NCI-H526 (cell line): ENCODE measurements at regions not wholly inside any gene's neighbourhood (a gene's known extent, or its start where the extent isn't known, plus 50 kb on each side); places are given as distances from the start of the nearest gene placed in this dataset.

Experiments
- DNase-seq, 2 experiments: peaks; one replicate each; lab custom pipeline; 2025; lab: John Stamatoyannopoulos, UW

DNA sequence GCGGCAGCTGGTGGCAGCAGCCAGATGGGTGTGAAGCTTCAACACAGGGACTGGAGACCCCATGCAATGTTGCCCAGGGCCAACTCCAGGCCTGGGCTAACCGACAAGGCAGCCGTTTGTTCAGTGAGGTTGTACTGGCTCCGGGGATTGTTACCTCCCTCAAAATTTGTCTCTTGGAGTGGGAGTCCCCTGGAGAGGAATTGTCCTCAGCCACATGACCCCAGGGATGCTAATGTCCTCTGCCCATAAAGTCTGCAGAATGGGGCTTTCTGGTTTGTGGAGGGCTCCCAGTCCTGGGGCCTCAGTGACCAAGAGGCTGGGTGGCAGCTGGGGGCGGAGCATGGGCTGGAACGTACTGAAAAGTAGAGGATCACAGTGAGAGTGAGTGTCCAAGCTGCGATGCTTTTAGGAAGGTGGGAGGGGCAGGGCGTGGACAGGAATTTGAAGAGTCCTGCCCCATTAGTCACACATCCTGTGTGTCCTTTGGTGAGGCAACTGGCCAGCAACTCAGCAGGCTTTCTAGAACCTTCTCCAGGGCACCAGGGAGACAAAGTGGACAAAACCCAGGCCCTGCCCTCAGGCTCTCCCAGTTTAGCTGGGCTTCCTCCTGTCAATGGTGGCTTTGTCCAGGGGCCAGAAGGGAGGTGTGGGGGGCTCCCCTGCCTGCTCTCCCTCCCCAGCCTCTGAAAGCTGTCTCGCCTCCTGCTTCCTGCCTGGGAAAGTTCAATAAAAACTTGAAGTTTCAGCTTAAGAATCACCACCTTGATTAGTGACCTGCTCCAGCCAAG lies 114.0 kb downstream of the NSG2 start:
- DNase-seq, result no peak

DNA sequence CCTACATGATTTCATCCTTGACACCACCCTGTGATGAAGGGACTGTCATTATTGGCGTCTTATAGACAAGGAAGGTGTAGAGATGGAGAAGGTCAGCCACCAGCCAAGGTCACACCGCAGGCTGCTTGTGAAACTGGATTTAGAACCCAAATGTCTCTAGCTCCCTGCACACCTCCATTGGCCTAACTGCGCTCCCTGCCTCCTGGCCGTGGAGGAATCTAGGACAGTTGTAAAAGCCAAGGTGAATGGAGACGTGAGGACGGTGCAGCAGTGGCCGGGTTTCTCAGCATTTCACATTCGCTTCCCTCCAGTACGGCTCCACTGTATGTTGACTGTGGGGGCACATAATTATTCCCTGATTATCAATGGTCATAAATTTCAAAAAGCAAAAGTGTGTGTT lies 119.9 kb downstream of the NSG2 start:
- DNase-seq, result no peak

DNA sequence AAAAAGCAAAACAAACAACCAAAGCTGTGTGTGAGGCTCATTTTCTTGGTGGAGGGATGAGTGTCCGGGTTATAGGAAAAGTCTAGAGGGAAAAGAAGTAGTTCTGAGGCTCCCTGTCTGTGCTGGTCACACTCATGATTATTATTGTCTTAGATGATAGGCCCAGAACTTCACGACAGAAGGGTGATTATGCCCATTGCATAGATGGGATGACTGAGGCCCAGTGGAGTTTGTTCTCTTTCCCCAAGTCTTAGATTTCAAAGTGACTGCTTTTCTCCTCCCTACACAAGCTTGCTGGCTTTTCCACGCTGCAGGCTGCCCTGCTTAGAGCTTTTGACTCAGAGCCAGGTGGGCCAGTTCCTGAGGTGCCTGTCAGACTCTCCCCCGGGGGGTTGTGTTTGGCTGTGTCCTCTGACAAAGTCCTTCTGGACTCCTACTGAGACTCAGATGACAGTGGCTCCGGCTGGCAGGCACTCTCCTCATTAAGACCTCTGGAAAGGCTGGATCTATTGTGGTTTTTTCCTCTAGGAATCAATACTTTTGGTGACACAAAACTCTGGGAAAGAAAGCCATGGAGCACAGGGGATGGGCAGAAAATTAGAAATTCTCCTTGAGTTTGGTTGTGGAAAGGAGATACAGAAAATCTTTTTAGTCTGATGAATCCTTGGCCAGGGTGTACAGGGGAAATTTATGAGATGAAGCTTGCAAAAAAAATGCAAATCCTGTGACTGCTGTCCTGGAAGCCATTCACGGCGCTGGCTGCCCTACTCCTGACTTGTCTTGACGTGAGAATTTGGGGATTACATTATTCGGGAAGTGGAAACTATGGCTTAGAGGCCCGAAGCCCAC lies 120.9 kb downstream of the NSG2 start:
- peak; percentile 0 to 16 for DNase-seq

DNA sequence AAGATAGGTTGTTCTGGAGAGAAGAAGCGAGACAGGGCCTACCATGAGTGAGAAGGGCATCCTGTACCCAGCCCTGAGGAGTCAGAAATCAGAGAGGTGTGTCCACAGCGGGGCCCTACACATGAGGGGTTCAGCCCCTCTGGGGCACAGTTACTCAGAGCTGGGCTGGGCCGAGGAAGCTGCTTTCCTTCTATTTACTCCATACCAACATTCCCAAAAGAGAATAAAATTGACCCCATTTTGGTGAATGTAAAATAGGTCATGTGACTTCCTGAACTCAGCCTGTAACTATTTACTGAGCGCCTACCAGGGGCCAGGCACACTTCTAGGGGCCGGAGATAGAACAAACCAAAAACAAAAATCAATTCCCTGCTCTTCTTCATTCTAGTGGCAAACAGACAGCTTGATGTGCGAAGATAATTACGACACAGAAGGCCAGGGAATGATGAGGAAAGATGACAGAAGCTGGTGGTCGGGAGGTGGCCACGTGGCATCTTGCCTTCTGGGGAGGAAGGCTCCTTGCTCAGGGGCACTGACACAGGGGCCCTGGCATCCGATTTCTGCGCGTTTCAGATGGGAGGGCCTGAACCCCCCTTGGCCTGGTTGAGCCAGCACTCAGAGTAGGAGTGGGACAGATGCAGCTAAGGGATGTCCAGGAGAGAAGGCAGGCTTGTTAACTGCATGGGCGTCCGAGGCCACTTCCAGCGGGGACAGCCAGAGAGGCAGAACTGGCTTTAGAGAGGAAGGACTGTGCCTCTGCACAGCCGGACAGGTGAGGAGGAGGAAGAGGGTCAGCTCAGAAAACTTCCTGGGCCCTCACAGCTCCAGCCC lies 121.8 kb downstream of the NSG2 start:
- DNase-seq, result no peak

DNA sequence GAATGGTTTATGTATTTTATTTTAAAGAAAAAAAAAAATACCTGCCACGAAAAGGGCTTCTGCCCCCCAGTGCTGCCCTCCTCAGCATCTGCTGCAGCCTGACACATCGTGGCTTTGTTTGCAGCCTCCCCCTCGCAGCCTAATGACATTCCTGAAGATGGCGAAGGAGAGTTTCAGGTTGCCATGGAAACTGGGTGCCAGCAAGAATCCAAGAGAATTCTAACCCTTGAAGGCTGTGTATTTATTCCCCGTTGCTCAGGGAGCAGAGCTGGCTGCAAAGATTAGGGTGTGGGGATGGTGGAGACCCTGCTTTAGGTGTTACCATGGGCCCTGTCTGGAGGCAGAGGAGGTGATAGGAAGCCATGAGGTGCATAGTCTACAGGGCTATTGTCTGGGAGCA lies 126.6 kb downstream of the NSG2 start:
- DNase-seq, result no peak

DNA sequence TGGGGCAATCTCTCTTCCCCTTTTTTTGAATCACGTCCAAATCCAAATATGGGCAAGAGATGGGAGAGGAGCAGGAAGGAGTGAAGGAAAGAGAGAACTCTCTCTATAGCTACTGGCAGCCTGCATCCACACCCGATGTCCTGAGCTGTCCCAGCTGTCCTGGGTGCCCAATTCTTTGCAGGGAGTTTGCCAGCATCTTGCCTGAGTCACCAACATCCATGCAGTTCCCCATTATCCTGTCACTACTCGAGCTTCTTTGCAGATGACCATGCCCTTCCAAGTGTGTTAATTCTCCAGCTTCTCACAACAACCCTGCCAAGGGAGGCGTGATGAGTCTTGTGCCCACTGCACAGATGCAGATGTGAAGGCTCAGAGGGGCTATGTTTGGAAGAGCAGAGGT lies 127.1 kb downstream of the NSG2 start:
- no peak for DNase-seq

DNA sequence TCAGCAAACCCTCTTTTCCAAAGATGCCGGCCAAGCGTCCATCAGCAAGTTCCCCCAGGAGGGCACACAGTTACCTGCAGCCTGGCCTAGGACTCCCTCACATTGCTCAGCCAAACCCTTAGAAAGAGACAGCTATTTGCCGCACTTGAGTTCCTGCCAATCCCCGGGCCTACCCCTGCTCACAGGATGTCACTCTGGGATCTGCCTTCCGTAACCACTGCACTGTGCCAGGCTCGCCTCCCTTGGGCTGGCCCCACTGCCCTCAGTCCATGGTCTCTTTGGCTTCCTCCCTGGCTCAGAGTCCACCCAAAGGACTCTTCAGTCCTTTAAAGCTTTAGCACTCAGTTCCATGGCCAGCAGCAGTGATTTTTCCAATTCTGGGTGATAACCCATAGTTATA lies 128.3 kb downstream of the NSG2 start:
- DNase-seq, result no peak

DNA sequence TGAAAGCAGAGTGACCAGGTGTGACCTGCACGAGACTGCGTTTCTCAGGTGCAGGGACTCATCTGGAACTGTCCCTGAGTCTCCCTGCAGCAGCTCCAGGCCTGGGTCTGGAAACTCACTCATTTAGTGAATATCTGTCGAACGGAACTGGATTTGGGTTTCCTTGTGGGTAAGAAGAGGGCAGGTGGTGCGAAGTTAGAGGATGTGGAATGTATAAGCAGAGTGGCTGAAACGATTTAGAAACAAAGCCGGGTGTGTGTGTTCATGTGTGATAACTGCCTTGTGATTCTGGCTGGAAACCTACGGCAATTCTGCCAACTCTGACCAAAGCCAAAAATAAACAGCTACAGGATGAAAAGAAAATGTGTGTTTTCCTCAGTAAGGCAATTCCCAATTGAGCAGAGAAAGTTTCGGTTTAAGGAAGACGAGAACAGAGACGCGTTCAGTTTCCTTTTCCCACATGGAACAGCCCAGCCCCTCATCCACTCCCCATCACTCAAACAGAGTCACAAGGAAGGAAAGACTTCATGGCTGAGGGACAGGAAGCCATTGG lies 130.3 kb downstream of the NSG2 start:
- DNase-seq, result no peak

DNA sequence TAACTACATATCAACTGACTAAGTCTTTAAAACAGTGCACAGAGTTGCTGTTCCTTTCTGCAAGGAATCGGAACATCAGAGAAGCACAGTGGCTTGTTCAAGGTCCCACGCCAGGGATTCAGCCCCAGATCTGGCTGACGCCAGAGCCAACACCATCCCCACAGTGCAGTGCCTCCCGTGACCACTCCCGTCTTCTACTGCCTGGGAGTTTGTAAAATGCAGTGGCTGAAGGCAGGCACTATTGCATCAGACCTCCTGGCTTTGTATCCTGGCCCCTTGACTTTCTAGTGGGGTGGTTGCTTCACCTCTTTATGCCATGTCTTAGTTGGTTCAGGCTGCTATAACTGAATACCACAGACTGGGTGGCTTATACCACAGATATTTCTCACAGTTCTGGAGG lies 131.0 kb downstream of the NSG2 start:
- no peak for DNase-seq

DNA sequence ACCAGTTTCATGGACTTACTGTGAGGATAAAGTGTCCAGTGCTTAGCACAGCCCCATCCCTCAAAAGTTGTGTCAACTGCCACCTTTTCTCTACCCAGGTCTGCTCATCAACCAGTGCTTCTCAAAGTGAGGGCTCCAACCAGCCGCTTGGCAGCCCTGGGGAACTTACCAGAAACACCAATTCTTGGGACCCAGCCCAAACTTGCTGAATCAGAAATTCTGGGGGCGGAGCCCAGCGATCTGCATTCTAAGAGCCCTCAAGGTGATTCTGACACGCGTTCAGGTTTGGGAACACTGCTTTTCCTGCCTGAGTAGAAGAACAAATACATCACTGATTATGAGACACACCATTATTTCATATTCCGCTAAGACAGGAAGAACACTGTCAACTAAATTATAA lies 132.0 kb downstream of the NSG2 start:
- no peak for DNase-seq

DNA sequence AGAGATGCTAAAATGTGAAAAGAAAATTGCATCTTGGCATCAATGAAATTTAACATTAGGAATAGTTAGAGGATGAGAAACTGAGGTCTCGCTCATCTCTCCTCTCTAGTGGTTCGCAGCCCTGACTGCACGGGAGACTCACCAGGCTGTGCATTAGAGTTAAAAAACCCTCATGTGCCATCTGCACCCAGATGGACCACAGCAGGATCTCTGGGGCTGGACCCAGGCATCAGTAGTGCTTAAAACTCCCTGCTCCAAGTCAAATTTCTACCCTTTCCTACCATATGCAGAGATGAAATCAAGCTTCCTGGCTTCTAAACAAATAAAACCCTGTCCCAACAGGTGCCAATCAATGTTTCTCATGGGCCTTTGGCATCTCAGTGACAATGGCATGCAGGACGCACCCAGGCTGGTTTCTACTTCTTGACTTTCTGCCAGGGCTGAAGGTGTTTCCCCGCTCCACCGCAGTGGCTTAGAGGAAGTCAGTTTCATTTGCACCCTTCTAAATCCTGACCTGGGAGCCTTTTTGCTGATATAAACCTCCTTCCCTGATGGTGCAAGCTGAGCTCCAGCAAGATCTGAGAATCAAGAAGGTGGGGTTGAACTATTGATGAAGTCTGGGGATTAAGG lies 132.6 kb downstream of the NSG2 start:
- DNase-seq, result no peak

DNA sequence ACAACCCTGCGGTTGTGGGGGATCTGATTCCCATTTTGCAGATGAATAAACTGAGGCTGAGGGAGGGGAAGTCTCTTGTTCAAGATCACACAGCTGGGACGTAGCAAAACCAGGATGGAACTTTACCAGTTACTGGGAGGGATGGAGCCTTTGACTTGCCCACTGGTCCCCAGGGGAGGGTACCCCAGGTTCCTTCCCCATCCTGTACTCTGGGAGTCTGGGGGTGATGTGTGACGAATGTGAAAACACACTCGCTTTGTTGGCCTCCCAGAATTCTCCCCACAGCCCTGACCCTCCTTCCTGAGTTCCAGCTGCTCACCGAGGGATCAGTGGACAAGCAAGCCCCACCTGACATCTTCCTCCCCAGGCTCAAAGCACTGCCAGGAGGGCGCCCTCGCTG lies 135.1 kb downstream of the NSG2 start:
- no peak for DNase-seq

DNA sequence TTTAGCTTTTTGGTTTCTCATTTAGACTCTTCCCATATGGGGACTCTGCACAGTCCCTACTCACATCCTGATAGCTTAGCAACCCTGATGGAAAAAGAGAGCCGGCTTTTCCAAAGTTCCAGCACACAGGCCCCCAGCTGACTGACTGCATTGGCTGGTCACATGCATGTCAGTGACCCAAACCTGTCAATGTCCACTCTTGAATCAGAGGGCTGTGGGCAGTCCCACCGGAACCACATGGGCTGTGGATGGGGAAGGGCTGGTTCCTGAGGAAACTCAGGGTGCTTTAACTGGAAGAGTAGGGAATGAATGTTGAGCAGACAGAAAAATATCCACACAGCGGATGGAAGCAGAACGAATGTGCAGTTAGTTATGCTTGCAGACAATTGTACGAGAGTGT lies 136.6 kb downstream of the NSG2 start:
- no peak for DNase-seq

DNA sequence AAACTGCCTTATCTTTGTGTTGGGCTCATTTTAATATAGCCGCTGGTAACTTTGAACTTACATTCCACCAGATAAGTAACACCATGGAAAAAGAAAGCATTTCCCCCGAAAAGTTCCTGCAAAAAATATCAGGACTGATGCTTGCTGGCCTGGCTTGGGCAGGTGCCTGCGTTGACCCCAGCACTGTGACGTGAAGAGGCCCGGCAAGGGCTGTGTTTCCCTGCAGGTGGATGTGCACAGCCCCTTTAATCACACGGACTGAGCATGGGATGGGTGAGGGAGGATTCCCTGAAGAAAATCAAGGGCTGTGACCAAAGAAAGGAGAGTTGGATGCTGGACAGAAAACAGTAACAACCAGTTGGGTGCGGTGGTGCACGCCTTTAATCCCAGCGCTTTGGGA lies 138.2 kb downstream of the NSG2 start:
- no peak for DNase-seq

DNA sequence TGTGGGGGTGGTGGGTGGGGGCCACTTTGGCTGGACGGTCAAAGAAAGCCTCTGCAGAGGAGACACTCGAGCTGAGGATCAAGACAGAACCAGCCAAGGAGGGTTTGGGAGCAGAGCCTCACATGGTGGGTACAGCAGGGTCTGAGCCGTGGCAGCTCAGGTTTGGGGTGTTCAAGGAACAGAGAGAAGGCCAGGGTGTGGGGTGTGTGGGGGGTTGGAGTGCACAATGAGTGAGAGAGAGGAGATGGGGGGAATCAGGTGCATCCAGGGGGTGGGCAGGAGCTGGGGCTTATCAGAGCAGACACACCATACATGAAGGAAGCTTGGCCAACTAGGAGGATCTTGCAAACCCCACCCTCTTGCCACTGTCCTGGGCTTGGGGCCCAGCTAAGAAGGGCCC lies 140.0 kb downstream of the NSG2 start:
- no peak for DNase-seq

DNA sequence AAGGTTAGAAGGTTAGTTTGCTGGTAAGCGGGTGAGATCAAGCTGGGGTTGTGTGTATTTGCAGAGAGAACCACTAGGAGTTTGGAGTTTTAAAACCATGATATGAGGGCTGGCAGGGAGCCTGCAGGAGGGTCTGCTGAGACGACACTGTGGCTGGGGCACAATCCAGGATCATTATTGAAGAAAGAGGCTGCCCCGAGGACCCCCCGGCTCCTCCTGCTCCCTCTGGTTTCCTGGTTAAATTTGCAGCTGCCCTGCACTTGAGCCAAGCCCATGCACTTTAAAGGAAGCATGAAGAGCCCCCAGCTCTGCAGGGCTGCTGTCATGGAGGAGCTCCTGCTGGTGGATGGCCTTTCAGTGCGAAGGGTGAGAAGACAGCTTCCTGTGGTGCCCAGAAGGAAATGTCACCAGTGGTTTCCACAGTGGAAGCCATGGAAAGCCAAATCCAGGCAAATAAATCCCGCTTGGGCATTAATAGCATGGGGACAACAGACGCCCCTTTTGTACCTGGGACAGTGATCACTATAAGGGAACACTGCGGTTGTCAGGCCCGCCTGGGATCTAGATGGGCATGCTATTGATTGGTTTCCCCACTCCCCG lies 140.7 kb downstream of the NSG2 start:
- DNase-seq, result no peak

DNA sequence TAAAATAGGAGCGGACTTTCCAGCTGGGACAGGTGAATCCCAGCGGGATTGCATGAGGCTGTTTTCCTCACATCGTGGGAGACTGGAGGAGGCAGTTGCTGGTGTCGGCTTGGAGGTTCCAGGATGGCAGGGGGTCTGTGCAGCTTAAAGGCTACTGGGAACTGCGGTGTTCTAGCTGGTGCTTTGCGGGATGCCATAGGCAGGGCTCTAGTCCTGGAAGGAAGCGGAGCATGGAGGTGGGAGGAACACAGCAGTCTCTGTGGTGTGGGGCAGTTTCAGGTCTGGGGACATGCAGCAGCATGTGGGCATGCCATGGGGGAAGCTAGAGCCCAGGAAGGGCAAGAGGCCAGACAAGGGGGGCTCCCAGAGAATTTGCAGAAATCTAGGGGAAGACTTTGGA lies 141.5 kb downstream of the NSG2 start:
- no peak for DNase-seq

DNA sequence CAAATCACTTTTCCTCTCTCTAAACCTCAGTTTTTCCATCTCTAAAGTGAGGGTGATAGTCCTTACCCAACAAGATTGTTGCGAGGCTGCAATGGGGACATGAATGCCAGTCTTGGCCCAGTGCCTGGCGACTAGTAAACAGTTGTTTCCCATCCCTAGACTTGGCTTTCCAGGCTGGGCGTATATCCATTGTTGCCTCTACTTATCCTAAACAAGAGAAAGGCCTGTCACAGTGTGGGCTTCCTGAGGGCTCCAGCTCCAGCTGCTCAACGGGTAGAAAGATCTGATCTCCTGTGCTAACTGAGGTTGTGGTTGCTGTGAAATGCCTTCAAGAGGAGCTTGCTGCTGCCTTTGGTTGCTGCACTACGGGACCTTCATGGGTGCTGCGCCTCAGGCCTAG lies 142.0 kb downstream of the NSG2 start:
- no peak for DNase-seq

DNA sequence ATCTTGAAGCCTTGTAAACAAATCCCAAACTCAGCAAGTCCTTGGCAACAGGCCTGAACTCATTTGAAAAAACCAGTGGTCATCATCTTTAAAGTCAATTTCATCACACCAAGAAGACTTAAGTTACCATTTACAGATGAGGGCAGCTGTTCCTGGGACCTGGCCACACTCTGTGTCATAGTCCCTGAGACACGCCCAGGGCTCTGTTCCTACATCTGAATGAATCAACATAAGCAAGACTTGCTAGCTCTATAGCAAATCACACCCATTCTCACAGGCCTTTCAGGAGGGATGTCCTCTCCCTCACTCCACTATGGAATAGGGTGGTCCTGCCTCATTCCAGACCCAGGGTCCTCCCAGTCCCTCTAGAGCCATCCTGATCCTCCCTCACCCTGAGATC lies 142.8 kb downstream of the NSG2 start:
- DNase-seq, result no peak

DNA sequence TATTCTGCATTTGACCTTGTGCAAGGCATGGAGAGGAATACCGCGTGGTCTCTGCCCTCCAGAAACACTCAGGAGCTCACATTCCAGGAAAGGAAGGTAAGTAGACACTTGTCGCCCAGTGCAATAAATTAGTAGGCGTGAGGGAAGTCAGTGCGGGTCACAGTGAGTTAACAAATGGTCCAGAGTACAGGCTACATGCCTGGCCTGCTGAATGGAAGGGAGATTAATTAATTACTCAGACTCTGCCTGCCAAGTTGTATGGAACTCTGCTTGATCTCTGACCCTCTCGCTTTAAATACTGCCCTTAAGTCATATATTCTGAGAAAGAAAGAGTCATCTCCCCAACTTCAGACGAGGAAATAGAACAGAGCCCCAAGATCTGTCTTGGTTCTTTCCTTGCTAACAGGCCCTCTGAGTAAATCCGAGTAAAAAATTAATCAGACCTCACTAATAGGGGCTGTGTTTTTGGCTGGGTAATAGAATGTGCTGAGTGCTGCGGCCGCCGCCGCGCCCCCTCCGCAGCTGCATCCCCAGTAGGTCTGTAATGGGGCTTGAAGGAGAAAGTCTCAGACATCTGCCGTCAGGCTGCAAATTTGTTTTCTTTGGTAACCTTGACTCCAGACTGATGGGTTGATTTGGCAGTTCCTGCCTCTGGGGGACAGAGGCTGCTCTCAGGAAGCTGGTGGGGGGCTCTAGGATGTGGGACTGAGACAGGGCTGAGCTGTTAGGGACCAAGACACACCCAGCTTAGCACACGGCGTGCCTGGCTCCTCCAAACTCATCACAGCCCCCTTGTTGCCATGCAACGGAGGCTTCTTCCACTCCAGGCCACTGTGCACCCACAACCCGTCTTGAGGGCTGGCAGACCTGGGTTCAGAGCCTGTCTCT lies 144.4 kb downstream of the NSG2 start:
- DNase-seq, result no peak
